Stimulated activated CD4-positive, alpha-beta T cell treated with anti-CD3 and anti-CD28 coated beads, Interleukin-2, amount 100 ng/mL, for 24 hours (primary cell): ENCODE measurements at regions not wholly inside any gene's neighbourhood (a gene's known extent, or its start where the extent isn't known, plus 50 kb on each side); places are given as distances from the start of the nearest gene placed in this dataset.

Experiments used
- DNase-seq, 2 donors: peaks; one replicate each; pipeline ENCODE4 v3.0.0-alpha.2; 2020

- DNase-seq, result no peak
These were observed 511.0 kb downstream of the INSC start for GRCh38 chr11:15625691-15626090.

- DNase-seq, result no peak
These were observed 512.8 kb downstream of the INSC start for GRCh38 chr11:15627560-15627959.

GRCh38 chr11:15629690-15630321 is 515.1 kb downstream of the INSC start:
- peak in 1 of 2 donors; percentile 15 for DNase-seq

- DNase-seq, result no peak
These were observed 516.2 kb downstream of the INSC start for GRCh38 chr11:15630896-15631295.

- no peak for DNase-seq
These were observed 520.8 kb downstream of the INSC start for GRCh38 chr11:15635521-15635920.

GRCh38 chr11:15636521-15637089 is 521.9 kb downstream of the INSC start:
- DNase-seq, result no peak

- DNase-seq, result no peak
These were observed 523.7 kb downstream of the INSC start for GRCh38 chr11:15638386-15638787.

GRCh38 chr11:15640318-15640717 is 525.6 kb downstream of the INSC start:
- DNase-seq, result no peak

- no peak for DNase-seq
These were observed 526.7 kb downstream of the INSC start for GRCh38 chr11:15641271-15642045.

GRCh38 chr11:15645201-15645600 is 530.5 kb downstream of the INSC start:
- no peak for DNase-seq

GRCh38 chr11:15649371-15650104 is 534.8 kb downstream of the INSC start:
- DNase-seq, result no peak

GRCh38 chr11:15650105-15650938 is 535.6 kb downstream of the INSC start:
- peak; percentile 72 to 84 for DNase-seq

GRCh38 chr11:15651033-15651432 is 536.3 kb downstream of the INSC start:
- DNase-seq, result no peak

- no peak for DNase-seq
These were observed 537.1 kb downstream of the INSC start for GRCh38 chr11:15651816-15652215.

GRCh38 chr11:15653191-15653710 is 538.5 kb downstream of the INSC start:
- no peak for DNase-seq

- no peak for DNase-seq
These were observed 539.7 kb downstream of the INSC start for GRCh38 chr11:15654451-15654850.

- no peak for DNase-seq
These were observed 540.8 kb downstream of the INSC start for GRCh38 chr11:15655552-15655951.

GRCh38 chr11:15657264-15657663 is 542.5 kb downstream of the INSC start:
- DNase-seq, result no peak

- DNase-seq, result no peak
These were observed 545.8 kb downstream of the INSC start for GRCh38 chr11:15660496-15660895.

- DNase-seq, result no peak
These were observed 547.6 kb downstream of the INSC start for GRCh38 chr11:15662285-15662684.

- DNase-seq, result no peak
These were observed 549.1 kb downstream of the INSC start for GRCh38 chr11:15663777-15664218.

GRCh38 chr11:15665368-15665871 is 550.7 kb downstream of the INSC start:
- no peak for DNase-seq
